Osteoblast (primary cell): ENCODE measurements at regions not wholly inside any gene's neighbourhood (a gene's known extent, or its start where the extent isn't known, plus 50 kb on each side); places are given as distances from the start of the nearest gene placed in this dataset.

Experiments used
- DNase-seq: peaks from one replicate; pipeline ENCODE4 v3.0.0; 2011; ENCODE audit warnings: low spot score, mixed read lengths; ENCODE audit not compliant: insufficient read length; ENCODE audit errors: missing footprints
- H2AFZ ChIP-seq: 2 replicates; pipeline ENCODE4 v1.6.0; 2011; ENCODE audit warnings: mild to moderate bottlenecking, low read length
- H3K27ac ChIP-seq: 2 replicates; pipeline ENCODE4 v1.5.1; 2011; ENCODE audit warnings: mild to moderate bottlenecking, low read depth, low read length, moderate library complexity
- H3K27me3 ChIP-seq: 2 replicates; pipeline ENCODE4 v1.6.0; 2012; ENCODE audit warnings: mild to moderate bottlenecking, control low read depth, inconsistent platforms, low read length, moderate library complexity; ENCODE audit not compliant: insufficient read depth
- H3K36me3 ChIP-seq: 2 replicates; pipeline ENCODE4 v1.5.1; 2011; ENCODE audit warnings: mild to moderate bottlenecking, low read length, control low read depth, moderate library complexity; ENCODE audit not compliant: insufficient read depth
- H3K4me1 ChIP-seq: 2 replicates; pipeline ENCODE4 v1.5.1; 2011; ENCODE audit warnings: mild to moderate bottlenecking, low read length, control low read depth, moderate library complexity; ENCODE audit not compliant: insufficient read depth
- H3K4me2 ChIP-seq: 2 replicates; pipeline ENCODE4 v1.6.0; 2011; ENCODE audit warnings: mild to moderate bottlenecking, low read length; ENCODE audit not compliant: insufficient read depth
- H3K4me3 ChIP-seq: fragments of 200-600 bp; sonication (generic); 3 replicates; pipeline ENCODE4 v1.5.1; 2012; ENCODE audit warnings: mild to moderate bottlenecking, low read length, inconsistent platforms; ENCODE audit not compliant: insufficient read depth
- H3K79me2 ChIP-seq: 2 replicates; pipeline ENCODE4 v1.6.0; 2012; ENCODE audit warnings: mild to moderate bottlenecking, low read length, control low read depth, inconsistent platforms; ENCODE audit not compliant: insufficient read depth
- H3K9me3 ChIP-seq: 2 replicates; pipeline ENCODE4 v1.5.1; 2011; ENCODE audit warnings: low read depth, low read length, control low read depth
- H4K20me1 ChIP-seq: 2 replicates; pipeline ENCODE4 v1.6.0; 2012; ENCODE audit warnings: mild to moderate bottlenecking, low read length, control low read depth; ENCODE audit not compliant: insufficient read depth
- TF ChIP-seq, protein P1 (sequence below): IDR thresholded peaks from 2 replicates; pipeline ENCODE4 v1.5.1; 2011; ENCODE audit warnings: mild to moderate bottlenecking, low read depth, low read length, moderate library complexity; ENCODE audit errors: extremely low read depth

DNA sequence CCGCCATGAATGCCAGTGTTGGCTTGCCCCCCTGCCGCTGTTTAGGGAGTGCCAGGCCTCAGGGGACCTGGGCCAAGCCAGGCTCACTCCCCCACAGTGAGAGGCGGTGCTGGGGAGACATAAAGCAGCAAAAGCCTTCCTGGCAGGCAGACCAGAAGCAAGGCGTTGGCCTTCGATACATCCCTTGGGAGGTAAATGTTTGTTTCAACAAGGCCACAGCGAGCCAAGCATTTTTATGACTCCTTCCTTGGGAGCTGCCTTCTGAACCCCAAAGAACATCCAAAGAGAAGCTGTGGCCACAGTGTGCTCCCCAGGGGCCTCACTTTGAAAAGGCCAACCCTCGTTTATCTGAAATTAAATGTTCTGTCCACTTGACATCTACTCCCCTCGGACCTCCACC is 119.7 kb upstream of the CIBAR2 start:
- Histone ChIP-seq H4K20me1 (peaks cover 40% of the 10 kb centered on the region), H3K79me2 (peaks cover 6% of the 10 kb centered on the region), H3K27ac (peak overlapping the region; percentile 49), H3K36me3 (no peaks in the 10 kb centered on the region), H3K9me3 (no peaks in the 10 kb centered on the region), H2AFZ (no peak overlapping the region), H3K4me2 (peak overlapping the region; percentile 45), H3K27me3 (no peaks in the 10 kb centered on the region), H3K4me1 (peaks cover 45% of the 10 kb centered on the region), H3K4me3 (no peak overlapping the region)
- DNase-seq, result peak; percentile 98
- TF ChIP-seq, protein P1, sequence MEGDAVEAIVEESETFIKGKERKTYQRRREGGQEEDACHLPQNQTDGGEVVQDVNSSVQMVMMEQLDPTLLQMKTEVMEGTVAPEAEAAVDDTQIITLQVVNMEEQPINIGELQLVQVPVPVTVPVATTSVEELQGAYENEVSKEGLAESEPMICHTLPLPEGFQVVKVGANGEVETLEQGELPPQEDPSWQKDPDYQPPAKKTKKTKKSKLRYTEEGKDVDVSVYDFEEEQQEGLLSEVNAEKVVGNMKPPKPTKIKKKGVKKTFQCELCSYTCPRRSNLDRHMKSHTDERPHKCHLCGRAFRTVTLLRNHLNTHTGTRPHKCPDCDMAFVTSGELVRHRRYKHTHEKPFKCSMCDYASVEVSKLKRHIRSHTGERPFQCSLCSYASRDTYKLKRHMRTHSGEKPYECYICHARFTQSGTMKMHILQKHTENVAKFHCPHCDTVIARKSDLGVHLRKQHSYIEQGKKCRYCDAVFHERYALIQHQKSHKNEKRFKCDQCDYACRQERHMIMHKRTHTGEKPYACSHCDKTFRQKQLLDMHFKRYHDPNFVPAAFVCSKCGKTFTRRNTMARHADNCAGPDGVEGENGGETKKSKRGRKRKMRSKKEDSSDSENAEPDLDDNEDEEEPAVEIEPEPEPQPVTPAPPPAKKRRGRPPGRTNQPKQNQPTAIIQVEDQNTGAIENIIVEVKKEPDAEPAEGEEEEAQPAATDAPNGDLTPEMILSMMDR, result no peak

DNA sequence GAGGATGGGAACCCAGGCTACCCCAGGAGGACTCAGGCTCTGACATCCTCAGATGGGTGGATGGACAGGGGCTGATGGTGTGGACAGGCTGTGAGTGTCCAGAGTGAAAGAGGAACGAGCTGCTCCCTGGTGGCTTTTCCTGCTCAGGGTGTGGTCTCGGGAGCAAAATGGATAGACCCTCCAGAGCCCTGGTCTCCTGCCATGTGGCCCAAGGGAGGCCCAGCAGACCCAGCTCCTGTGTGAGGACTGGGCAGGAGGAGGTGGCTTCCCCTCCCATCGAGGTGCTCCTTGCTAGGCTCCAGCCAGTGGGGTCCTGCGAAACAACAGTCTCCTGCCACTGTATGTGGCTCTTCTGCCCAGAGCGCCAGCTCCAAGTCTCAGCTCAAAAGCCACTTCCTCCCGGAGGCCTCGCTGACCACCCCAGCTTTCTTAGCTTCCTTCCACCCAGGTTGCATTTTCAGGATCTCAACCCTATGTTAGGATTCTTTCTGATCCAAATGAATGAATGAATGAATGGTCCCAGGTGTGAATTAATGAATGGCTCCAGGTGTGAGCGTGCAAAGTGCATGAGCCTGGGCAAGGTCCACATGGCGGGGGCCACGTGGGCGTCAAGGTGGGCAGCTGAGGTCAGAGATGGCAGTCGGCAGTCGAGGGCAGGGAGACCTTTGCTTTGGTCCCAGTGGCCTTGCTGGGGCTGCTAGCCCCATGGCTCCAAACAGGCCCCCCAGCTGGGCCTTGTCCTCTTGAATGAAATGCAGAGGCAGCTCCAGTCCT is 120.3 kb upstream of the CIBAR2 start:
- peak overlapping the region; percentile 49 for H3K27ac ChIP-seq
- H3K9me3 ChIP-seq, result no peaks in the 10 kb centered on the region
- no peaks in the 10 kb centered on the region for H3K27me3 ChIP-seq
- peak; percentile 80 for DNase-seq
- no peaks in the 10 kb centered on the region for H3K36me3 ChIP-seq
- H3K4me1 ChIP-seq, result peaks cover 43% of the 10 kb centered on the region
- peak overlapping the region; percentile 45 for H3K4me2 ChIP-seq
- TF ChIP-seq, protein P1, result no peak
- peaks cover 6% of the 10 kb centered on the region for H3K79me2 ChIP-seq
- H2AFZ ChIP-seq, result no peak overlapping the region
- peaks cover 35% of the 10 kb centered on the region for H4K20me1 ChIP-seq
- no peak overlapping the region for H3K4me3 ChIP-seq

GRCh38 chr16:85233516-85233915 is 121.2 kb upstream of the CIBAR2 start:
- Histone ChIP-seq H3K79me2 (peaks cover 6% of the 10 kb centered on the region), H4K20me1 (peaks cover 33% of the 10 kb centered on the region), H2AFZ (no peak overlapping the region), H3K27me3 (no peaks in the 10 kb centered on the region), H3K4me2 (no peak overlapping the region), H3K4me1 (peaks cover 43% of the 10 kb centered on the region), H3K27ac (no peak overlapping the region), H3K9me3 (no peaks in the 10 kb centered on the region), H3K36me3 (no peaks in the 10 kb centered on the region), H3K4me3 (no peak overlapping the region)
- TF ChIP-seq, protein P1, result no peak
- DNase-seq, result peak; percentile 86

DNA sequence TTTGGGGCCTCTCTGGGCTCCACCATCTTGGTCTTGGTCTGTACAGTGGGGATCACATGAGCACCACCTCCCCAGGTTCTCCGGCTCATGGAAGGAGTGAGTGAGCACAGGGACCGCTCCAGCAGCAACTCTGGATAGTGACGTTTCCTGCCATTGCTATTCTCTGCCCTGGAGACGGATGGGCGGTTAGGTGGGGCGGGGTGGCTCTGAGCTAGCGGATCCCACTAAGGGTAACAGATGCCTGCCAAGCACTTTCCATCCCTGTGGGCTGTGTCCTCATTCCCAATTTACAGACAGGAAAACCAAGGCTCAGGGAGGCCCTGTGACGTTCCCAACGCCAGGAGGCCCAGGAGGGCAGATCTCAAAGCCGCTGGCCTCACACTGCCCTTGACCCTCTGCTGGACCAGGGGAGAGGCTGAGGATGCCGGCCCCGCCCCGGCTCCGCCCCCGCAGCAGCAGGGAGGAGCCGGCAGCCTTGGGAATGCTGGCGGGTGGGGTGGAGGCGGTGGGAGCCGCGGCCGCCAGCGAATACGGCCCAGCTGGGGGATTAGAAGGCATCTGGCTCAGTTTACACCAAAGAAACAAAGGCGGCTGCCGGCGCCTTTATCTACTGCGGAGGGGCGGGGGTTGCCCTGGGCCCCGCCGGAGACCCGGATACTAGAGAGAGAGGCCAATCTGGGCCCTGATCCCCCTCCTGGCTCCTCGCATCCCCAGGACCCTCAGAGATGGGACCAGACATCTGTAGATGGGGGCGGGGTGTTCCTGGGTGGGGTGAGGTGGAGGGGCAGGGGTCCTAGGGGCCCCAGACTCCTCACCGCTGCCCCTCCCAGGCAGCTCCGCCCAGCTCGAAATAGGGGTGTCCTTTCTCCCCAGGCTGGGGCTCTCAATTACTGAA is 122.3 kb upstream of the CIBAR2 start:
- Histone ChIP-seq H3K27ac (no peak overlapping the region), H3K36me3 (no peaks in the 10 kb centered on the region), H2AFZ (no peak overlapping the region), H4K20me1 (peaks cover 30% of the 10 kb centered on the region), H3K4me3 (peak overlapping the region; percentile 70), H3K79me2 (peaks cover 3% of the 10 kb centered on the region), H3K4me2 (peak overlapping the region; percentile 78), H3K9me3 (no peaks in the 10 kb centered on the region), H3K4me1 (peaks cover 43% of the 10 kb centered on the region), H3K27me3 (no peaks in the 10 kb centered on the region)
- DNase-seq, result peak; percentile 99
- TF ChIP-seq, protein P1, result no peak
